Right lobe of liver (tissue), 6 donors: ENCODE measurements at regions not wholly inside any gene's neighbourhood (a gene's known extent, or its start where the extent isn't known, plus 50 kb on each side); places are given as distances from the start of the nearest gene placed in this dataset.

ENCODE experiments used
- ATAC-seq, 4 donors: fragments of 200-7000 bp; cut with Tn5 transposase; one replicate each; pipeline ENCODE4 v1.9.1; 2020; ENCODE audit warnings: mild to moderate bottlenecking in 4 of 4, moderate library complexity in 4 of 4
- DNase-seq, 3 donors: peaks; one replicate each; pipeline ENCODE4 v3.0.0-alpha.2; 2020
- H3K27ac ChIP-seq, 3 donors: fragments of 200-600 bp; one replicate each; pipeline ENCODE4 v1.8.0; 2022
- H3K27me3 ChIP-seq, 2 donors: fragments of 200-600 bp; one replicate each; pipeline ENCODE4 v1.8.0; 2022
- H3K36me3 ChIP-seq, 4 donors: fragments of 200-600 bp; sonication (generic) in 1 of 4; one replicate each; pipeline versions ENCODE4 v1.5.1 to v1.8.0; 2017 to 2022; ENCODE audit warnings: control low read depth in 1 of 4
- H3K4me1 ChIP-seq, 4 donors: fragments of 200-600 bp; sonication (generic) in 1 of 4; one replicate each; pipeline versions ENCODE4 v1.5.1 to v1.8.0; 2017 to 2022; ENCODE audit warnings: control low read depth in 1 of 4
- H3K4me3 ChIP-seq, 3 donors: fragments of 200-600 bp; one replicate each; pipeline ENCODE4 v1.8.0; 2022
- H3K9me3 ChIP-seq, 4 donors: fragments of 200-600 bp; sonication (generic) in 1 of 4; one replicate each; pipeline versions ENCODE4 v1.5.1 to v1.8.0; 2017 to 2022; ENCODE audit warnings: control low read depth in 1 of 4
- CTCF ChIP-seq, 4 donors: fragments of 200-600 bp in 3 of 4; fragments of 450-650 bp in 1 of 4; IDR thresholded peaks; one replicate each; pipeline versions ENCODE4 v1.5.1 to v1.8.0; 2016 to 2022; ENCODE audit warnings: antibody characterized with exemption in 4 of 4, mild to moderate bottlenecking in 2 of 4
- POLR2A ChIP-seq: fragments of 450-650 bp; IDR thresholded peaks from one replicate; pipeline ENCODE4 v1.6.1; 2017; ENCODE audit warnings: antibody characterized with exemption, mild to moderate bottlenecking
- WGBS: methylation state at CpG from one replicate; pipeline ENCODE4 v1.1.6; 2018; ENCODE audit warnings: low coverage, low lambda C conversion rate; ENCODE audit not compliant: insufficient coverage; ENCODE audit errors: missing lambda C conversion rate; 5-methylcytosine and 5-hydroxymethylcytosine counted together
- intact Hi-C, 2 donors: fragments of 100-400 bp; cut with DNase I; formaldehyde crosslinking; loops; one replicate each; pipeline versions ENCODE4 v1.11.2 to v1.14.1; 2022
- donor health status: DM: no; HTN: yes; CAD: no.
- donor health status: DM: no; HTN: no; CAD: no.
- donor health status: DM: no; HTN: no; CAD: no.
- donor health status: DM: no; HTN: yes; CAD: no.
- donor health status: DM: no; HTN: yes; CAD: no.

GRCh38 chr2:866887-867286 lies 83.8 kb upstream of the SNTG2 start:
- 39% methylated on average over 6 of the region's 6 CpGs for WGBS
- intact Hi-C loops: no loop called here
- no peak for ATAC-seq

GRCh38 chr2:866009-866680 lies 84.5 kb upstream of the SNTG2 start:
- no peak overlapping the region for H3K4me3 ChIP-seq
- 69% methylated on average over 15 of the region's 15 CpGs for WGBS
- DNase-seq (no peak), ATAC-seq (no peak)
- H3K27ac ChIP-seq: no peak overlapping the region
- intact Hi-C loops: no loop called here
- TF ChIP-seq CTCF (IDR thresholded peaks at IDR 0.05): no peak
- no peak for TF ChIP-seq POLR2A
- no peaks in the 10 kb centered on the region for H3K4me1 ChIP-seq
- no peaks in the 10 kb centered on the region for H3K9me3 ChIP-seq
- H3K27me3 ChIP-seq: no peaks in the 10 kb centered on the region
- H3K36me3 ChIP-seq: no peaks in the 10 kb centered on the region

More at GRCh38 chr2:866887-867286, 83.8 kb upstream of the SNTG2 start:
- Histone ChIP-seq H3K9me3 (no peaks in the 10 kb centered on the region), H3K4me1 (no peaks in the 10 kb centered on the region), H3K27ac (no peak overlapping the region), H3K36me3 (no peaks in the 10 kb centered on the region), H3K27me3 (no peaks in the 10 kb centered on the region), H3K4me3 (no peak overlapping the region)
- no peak for TF ChIP-seq POLR2A
- no peak for TF ChIP-seq CTCF (IDR thresholded peaks at IDR 0.05)
- DNase-seq: no peak

GRCh38 chr2:864501-865106 lies 86.0 kb upstream of the SNTG2 start:
- no peaks in the 10 kb centered on the region for H3K36me3 ChIP-seq
- no peak for ATAC-seq
- WGBS: 56% methylated on average over 5 of the region's 16 CpGs
- H3K4me3 ChIP-seq: no peak overlapping the region
- no peaks in the 10 kb centered on the region for H3K27me3 ChIP-seq
- no peak for DNase-seq
- TF ChIP-seq CTCF (IDR thresholded peaks at IDR 0.05) (no peak), POLR2A (no peak)
- no peaks in the 10 kb centered on the region for H3K4me1 ChIP-seq
- intact Hi-C loops: no loop called here
- H3K27ac ChIP-seq: no peak overlapping the region
- H3K9me3 ChIP-seq: no peaks in the 10 kb centered on the region

- TF ChIP-seq CTCF (IDR thresholded peaks at IDR 0.05) (no peak), POLR2A (no peak)
- intact Hi-C loops: no loop called here
- H3K9me3 ChIP-seq: no peaks in the 10 kb centered on the region
- H3K4me1 ChIP-seq: no peaks in the 10 kb centered on the region
- H3K4me3 ChIP-seq: no peak overlapping the region
- 50% methylated on average over 6 of the region's 13 CpGs for WGBS
- no peaks in the 10 kb centered on the region for H3K36me3 ChIP-seq
- H3K27me3 ChIP-seq: no peaks in the 10 kb centered on the region
- DNase-seq (no peak), ATAC-seq (no peak)
- no peak overlapping the region for H3K27ac ChIP-seq
Observed at GRCh38 chr2:863732-864450, 86.8 kb upstream of the SNTG2 start.
